ENCODE measurements at regions not wholly inside any gene's neighbourhood (a gene's known extent, or its start where the extent isn't known, plus 50 kb on each side); places are given as distances from the start of the nearest gene placed in this dataset.

GRCh38 chr4:110801591-110801990 is 178.7 kb upstream of the PITX2 start:
- Histone ChIP-seq H3K9me3 (no peaks in the 10 kb centered on the region), H3K36me3 (no peaks in the 10 kb centered on the region), H3K27me3 (no peaks in the 10 kb centered on the region), H3K4me3 (no peak overlapping the region)
- DNase-seq, result no peak

GRCh38 chr4:110808351-110808878 is 185.5 kb upstream of the PITX2 start:
- Histone ChIP-seq H3K4me3 (no peak overlapping the region), H3K36me3 (no peaks in the 10 kb centered on the region), H3K27me3 (no peaks in the 10 kb centered on the region), H3K9me3 (no peaks in the 10 kb centered on the region)
- no peak for DNase-seq

GRCh38 chr4:110815950-110816349 is 193.1 kb upstream of the PITX2 start:
- DNase-seq, result no peak

GRCh38 chr4:110816367-110816766 is 193.5 kb upstream of the PITX2 start:
- H3K27me3 ChIP-seq, result no peaks in the 10 kb centered on the region
- H3K4me3 ChIP-seq, result no peak overlapping the region
- DNase-seq, result no peak
- no peaks in the 10 kb centered on the region for H3K9me3 ChIP-seq
- H3K36me3 ChIP-seq, result no peaks in the 10 kb centered on the region

More at GRCh38 chr4:110815950-110816349, 193.1 kb upstream of the PITX2 start:
- Histone ChIP-seq H3K4me3 (no peak overlapping the region), H3K27me3 (no peaks in the 10 kb centered on the region), H3K9me3 (no peaks in the 10 kb centered on the region), H3K36me3 (no peaks in the 10 kb centered on the region)

GRCh38 chr4:110821186-110821585 is 198.3 kb upstream of the PITX2 start:
- no peak overlapping the region for H3K4me3 ChIP-seq
- H3K36me3 ChIP-seq, result no peaks in the 10 kb centered on the region
- H3K27me3 ChIP-seq, result no peaks in the 10 kb centered on the region
- H3K9me3 ChIP-seq, result no peaks in the 10 kb centered on the region
- DNase-seq, result no peak

GRCh38 chr4:110823251-110823650 is 200.4 kb upstream of the PITX2 start:
- Histone ChIP-seq H3K27me3 (no peaks in the 10 kb centered on the region), H3K9me3 (no peaks in the 10 kb centered on the region), H3K36me3 (no peaks in the 10 kb centered on the region), H3K4me3 (no peak overlapping the region)
- peak; percentile 16 for DNase-seq

GRCh38 chr4:110824344-110824743 is 201.5 kb upstream of the PITX2 start:
- H3K27me3 ChIP-seq, result no peaks in the 10 kb centered on the region
- H3K9me3 ChIP-seq, result no peaks in the 10 kb centered on the region
- DNase-seq, result no peak
- no peaks in the 10 kb centered on the region for H3K36me3 ChIP-seq
- no peak overlapping the region for H3K4me3 ChIP-seq

GRCh38 chr4:110826656-110827055 is 203.8 kb upstream of the PITX2 start:
- no peak for DNase-seq
- Histone ChIP-seq H3K36me3 (no peaks in the 10 kb centered on the region), H3K27me3 (no peaks in the 10 kb centered on the region), H3K9me3 (no peaks in the 10 kb centered on the region), H3K4me3 (no peak overlapping the region)

GRCh38 chr4:110830461-110830860 is 207.6 kb upstream of the PITX2 start:
- DNase-seq, result no peak
- H3K9me3 ChIP-seq, result no peaks in the 10 kb centered on the region
- no peaks in the 10 kb centered on the region for H3K36me3 ChIP-seq
- no peaks in the 10 kb centered on the region for H3K27me3 ChIP-seq
- H3K4me3 ChIP-seq, result no peak overlapping the region

- H3K27me3 ChIP-seq, result no peaks in the 10 kb centered on the region
- no peak for DNase-seq
- H3K9me3 ChIP-seq, result no peaks in the 10 kb centered on the region
- H3K4me3 ChIP-seq, result no peak overlapping the region
- H3K36me3 ChIP-seq, result no peaks in the 10 kb centered on the region
These were observed 215.1 kb upstream of the PITX2 start for GRCh38 chr4:110837896-110838450.

- no peak overlapping the region for H3K4me3 ChIP-seq
- no peaks in the 10 kb centered on the region for H3K27me3 ChIP-seq
- no peaks in the 10 kb centered on the region for H3K36me3 ChIP-seq
- no peaks in the 10 kb centered on the region for H3K9me3 ChIP-seq
- no peak for DNase-seq
These were observed 217.4 kb upstream of the PITX2 start for GRCh38 chr4:110840221-110840654.

- Histone ChIP-seq H3K27me3 (no peaks in the 10 kb centered on the region), H3K4me3 (no peak overlapping the region), H3K9me3 (no peaks in the 10 kb centered on the region), H3K36me3 (no peaks in the 10 kb centered on the region)
- DNase-seq, result no peak
These were observed 225.9 kb upstream of the PITX2 start for GRCh38 chr4:110848787-110849186.

- Histone ChIP-seq H3K27me3 (no peaks in the 10 kb centered on the region), H3K4me3 (no peak overlapping the region), H3K36me3 (no peaks in the 10 kb centered on the region), H3K9me3 (no peaks in the 10 kb centered on the region)
- DNase-seq, result no peak
These were observed 226.6 kb upstream of the PITX2 start for GRCh38 chr4:110849461-110849860.

GRCh38 chr4:110850461-110851442 is 227.9 kb upstream of the PITX2 start:
- no peaks in the 10 kb centered on the region for H3K9me3 ChIP-seq
- no peak overlapping the region for H3K4me3 ChIP-seq
- DNase-seq, result no peak
- H3K36me3 ChIP-seq, result no peaks in the 10 kb centered on the region
- H3K27me3 ChIP-seq, result no peaks in the 10 kb centered on the region

- Histone ChIP-seq H3K27me3 (no peaks in the 10 kb centered on the region), H3K9me3 (no peaks in the 10 kb centered on the region), H3K4me3 (no peak overlapping the region), H3K36me3 (no peaks in the 10 kb centered on the region)
- no peak for DNase-seq
These were observed 229.1 kb upstream of the PITX2 start for GRCh38 chr4:110851989-110852388.

GRCh38 chr4:110852793-110853192 is 229.9 kb upstream of the PITX2 start:
- Histone ChIP-seq H3K9me3 (no peaks in the 10 kb centered on the region), H3K36me3 (no peaks in the 10 kb centered on the region), H3K4me3 (no peak overlapping the region), H3K27me3 (no peaks in the 10 kb centered on the region)
- DNase-seq, result no peak

GRCh38 chr4:110853242-110853641 is 230.4 kb upstream of the PITX2 start:
- no peak overlapping the region for H3K4me3 ChIP-seq
- no peaks in the 10 kb centered on the region for H3K36me3 ChIP-seq
- DNase-seq, result no peak
- no peaks in the 10 kb centered on the region for H3K27me3 ChIP-seq
- no peaks in the 10 kb centered on the region for H3K9me3 ChIP-seq

All from MG63 (cell line).